22Rv1 (cell line): ENCODE measurements at regions not wholly inside any gene's neighbourhood (a gene's known extent, or its start where the extent isn't known, plus 50 kb on each side); places are given as distances from the start of the nearest gene placed in this dataset.
A peak's percentile ranks its signal among the peaks of the same experiment; 100 is the strongest.

ENCODE experiments used
- H3K27ac ChIP-seq: fragments of 450-650 bp; 2 replicates; pipeline ENCODE4 v1.5.1; 2017
- ZFX ChIP-seq: fragments of 450-650 bp; IDR thresholded peaks from 2 replicates; pipeline ENCODE4 v1.6.1; 2017; ENCODE audit warnings: antibody characterized with exemption, borderline replicate concordance
- TF ChIP-seq, protein P1 (sequence below): fragments of 450-650 bp; IDR thresholded peaks from 2 replicates; pipeline ENCODE4 v1.5.1; 2017; ENCODE audit warnings: mild to moderate bottlenecking

DNA sequence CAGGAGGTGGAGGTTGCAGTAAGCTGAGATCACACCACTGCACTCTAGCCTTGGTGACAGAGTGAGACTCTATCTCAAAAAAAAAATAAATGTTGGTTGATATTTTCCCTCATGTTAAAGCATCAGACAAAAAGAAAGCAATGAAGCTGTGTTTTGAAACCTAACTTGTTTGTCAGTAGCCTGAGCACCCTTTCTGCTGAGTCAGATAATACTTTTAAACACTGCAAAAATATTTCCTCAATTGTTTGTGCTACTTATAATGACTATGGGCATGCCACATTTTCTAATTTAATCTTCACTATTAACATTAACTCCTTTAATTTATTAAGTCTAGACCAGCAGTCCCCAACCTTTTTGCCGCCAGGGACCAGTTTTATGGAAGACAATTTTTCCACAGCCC, 236.3 kb upstream of the AGAP1 start:
- TF ChIP-seq, protein P1, sequence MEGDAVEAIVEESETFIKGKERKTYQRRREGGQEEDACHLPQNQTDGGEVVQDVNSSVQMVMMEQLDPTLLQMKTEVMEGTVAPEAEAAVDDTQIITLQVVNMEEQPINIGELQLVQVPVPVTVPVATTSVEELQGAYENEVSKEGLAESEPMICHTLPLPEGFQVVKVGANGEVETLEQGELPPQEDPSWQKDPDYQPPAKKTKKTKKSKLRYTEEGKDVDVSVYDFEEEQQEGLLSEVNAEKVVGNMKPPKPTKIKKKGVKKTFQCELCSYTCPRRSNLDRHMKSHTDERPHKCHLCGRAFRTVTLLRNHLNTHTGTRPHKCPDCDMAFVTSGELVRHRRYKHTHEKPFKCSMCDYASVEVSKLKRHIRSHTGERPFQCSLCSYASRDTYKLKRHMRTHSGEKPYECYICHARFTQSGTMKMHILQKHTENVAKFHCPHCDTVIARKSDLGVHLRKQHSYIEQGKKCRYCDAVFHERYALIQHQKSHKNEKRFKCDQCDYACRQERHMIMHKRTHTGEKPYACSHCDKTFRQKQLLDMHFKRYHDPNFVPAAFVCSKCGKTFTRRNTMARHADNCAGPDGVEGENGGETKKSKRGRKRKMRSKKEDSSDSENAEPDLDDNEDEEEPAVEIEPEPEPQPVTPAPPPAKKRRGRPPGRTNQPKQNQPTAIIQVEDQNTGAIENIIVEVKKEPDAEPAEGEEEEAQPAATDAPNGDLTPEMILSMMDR = no peak
- no peak for TF ChIP-seq ZFX
- H3K27ac ChIP-seq = no peak overlapping the region

DNA sequence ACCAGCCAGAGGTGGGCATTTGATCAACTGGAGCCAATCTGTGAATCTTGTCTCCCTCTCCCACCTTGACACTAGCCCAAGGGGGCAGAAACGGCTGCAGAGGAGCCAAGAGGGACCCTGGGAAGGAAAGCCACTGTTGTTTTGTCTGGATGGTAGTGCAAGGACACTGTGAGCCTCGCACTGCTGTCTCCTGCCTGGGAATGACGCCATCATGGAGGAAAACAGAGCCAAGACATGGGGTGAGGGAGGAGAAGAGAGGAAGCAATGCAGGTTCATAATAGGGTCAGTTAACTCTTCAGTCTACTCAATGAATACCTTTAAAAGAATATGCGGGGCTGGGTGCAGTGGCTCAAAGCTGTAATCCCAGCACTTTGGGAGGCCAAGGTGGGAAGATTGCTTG, 231.1 kb upstream of the AGAP1 start:
- TF ChIP-seq, protein P1 = no peak
- no peak for TF ChIP-seq ZFX
- H3K27ac ChIP-seq = no peak overlapping the region

GRCh38 chr2:235263205-235264120, 230.4 kb upstream of the AGAP1 start:
- no peak for TF ChIP-seq ZFX
- TF ChIP-seq, protein P1 = no peak
- peak overlapping the region; percentile 54 for H3K27ac ChIP-seq

- TF ChIP-seq, protein P1 = no peak
- no peak for TF ChIP-seq ZFX
Measured at GRCh38 chr2:235264121-235264493, 229.7 kb upstream of the AGAP1 start.

GRCh38 chr2:235264512-235264911, 229.3 kb upstream of the AGAP1 start:
- no peak overlapping the region for H3K27ac ChIP-seq
- TF ChIP-seq ZFX = no peak
- TF ChIP-seq, protein P1 = no peak

More at GRCh38 chr2:235264121-235264493, 229.7 kb upstream of the AGAP1 start:
- H3K27ac ChIP-seq = peak overlapping the region; percentile 54

DNA sequence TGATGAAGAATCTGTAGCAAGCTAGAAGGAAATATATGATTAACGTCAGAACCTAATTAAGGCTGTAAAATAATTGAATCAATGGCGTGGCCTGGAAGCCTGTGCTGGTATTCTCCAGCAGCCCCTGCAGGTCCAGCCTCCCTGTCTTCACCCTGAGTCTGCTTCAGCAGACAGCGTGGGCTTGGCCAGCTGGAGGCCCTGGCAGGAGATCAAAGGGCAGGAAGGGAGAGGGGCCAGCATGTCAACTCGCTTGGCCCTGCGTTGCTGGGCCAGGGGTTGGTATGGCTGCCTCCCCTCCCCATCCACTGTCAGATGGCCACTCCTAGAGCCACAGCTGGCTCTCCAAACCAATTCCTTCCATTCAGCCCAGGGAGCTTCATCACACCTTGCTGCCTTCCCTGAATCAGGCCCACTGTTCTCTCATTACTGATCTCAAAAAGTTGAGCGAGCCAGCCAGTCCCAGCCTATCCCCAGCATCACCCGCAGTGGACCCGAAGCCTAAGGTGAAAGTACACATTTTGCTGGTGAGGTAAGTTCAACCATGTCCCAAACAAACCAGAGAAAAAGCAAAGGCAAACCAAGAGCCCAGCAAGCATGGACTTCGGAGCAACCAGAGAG, 228.4 kb upstream of the AGAP1 start:
- H3K27ac ChIP-seq = no peak overlapping the region
- TF ChIP-seq, protein P1 = no peak
- no peak for TF ChIP-seq ZFX

GRCh38 chr2:235267251-235267650, 226.6 kb upstream of the AGAP1 start:
- TF ChIP-seq ZFX = no peak
- TF ChIP-seq, protein P1 = no peak
- H3K27ac ChIP-seq = no peak overlapping the region
